Activated B cell treated with CpG ODN at 0.5 μM for 24 hours (primary cell): ENCODE measurements at regions not wholly inside any gene's neighbourhood (a gene's known extent, or its start where the extent isn't known, plus 50 kb on each side); places are given as distances from the start of the nearest gene placed in this dataset.
A peak's percentile ranks its signal among the peaks of the same experiment; 100 is the strongest.

ENCODE experiments used
- ATAC-seq: fragments of 200-7000 bp; cut with Tn5 transposase; one replicate; pipeline ENCODE4 v1.10.0; 2021; ENCODE audit warnings: low read depth, mild to moderate bottlenecking, moderate library complexity
- CTCF ChIA-PET: fragments of 350-600 bp; sonication (Branson Sonifier 250); formaldehyde crosslinking; loops from one replicate; lab custom pipeline; 2021; ENCODE audit warnings: antibody characterized with exemption; lab: Charles Lee
- POLR2A ChIA-PET: fragments of 350-600 bp; sonication (Branson Sonifier 250); formaldehyde crosslinking; loops from one replicate; lab custom pipeline; 2021; ENCODE audit warnings: antibody characterized with exemption; lab: Charles Lee
- DNase-seq: peaks from one replicate; pipeline ENCODE4 v3.0.0; 2022
- H3K27ac Mint-ChIP-seq: one replicate; pipeline ENCODE4 v1.8.0; 2020; ENCODE audit warnings: mixed read lengths
- H3K27me3 Mint-ChIP-seq: one replicate; pipeline ENCODE4 v1.8.0; 2021; ENCODE audit warnings: mixed read lengths
- H3K36me3 Mint-ChIP-seq: one replicate; pipeline ENCODE4 v1.8.0; 2021; ENCODE audit warnings: low read depth, mixed read lengths
- H3K4me1 Mint-ChIP-seq: one replicate; pipeline ENCODE4 v1.8.0; 2021; ENCODE audit warnings: mixed read lengths
- H3K4me3 Mint-ChIP-seq: one replicate; pipeline ENCODE4 v1.8.0; 2020; ENCODE audit warnings: mild to moderate bottlenecking, mixed read lengths
- H3K9me3 Mint-ChIP-seq: one replicate; pipeline ENCODE4 v1.8.0; 2020; ENCODE audit warnings: mixed read lengths
- CTCF ChIP-seq: fragments of 200-600 bp; IDR thresholded peaks from one replicate; pipeline ENCODE4 v1.8.0; 2022; ENCODE audit warnings: antibody characterized with exemption, mild to moderate bottlenecking
- intact Hi-C: fragments of 100-400 bp; cut with micrococcal nuclease; formaldehyde crosslinking; loops from one replicate; pipeline ENCODE4 v1.15.1; 2024

GRCh38 chr2:176554101-176555048 is 285.1 kb downstream of the MTX2 start:
- peaks cover 30% of the 10 kb centered on the region for H3K27me3 Mint-ChIP-seq
- H3K4me3 Mint-ChIP-seq: peak overlapping the region; percentile 71
- peak; percentile 80 for TF ChIP-seq CTCF
- H3K4me1 Mint-ChIP-seq: peaks cover 11% of the 10 kb centered on the region
- ChIA-PET POLR2A (no interaction called here), CTCF (interaction anchor here (0.7 to 1.6 kb wide), 24 partner anchors 9 to 1303 kb away, joined by 3 to 22 read pairs (median 4); no protein-coding TSS in a partner anchor)
- H3K9me3 Mint-ChIP-seq: no peaks in the 10 kb centered on the region
- DNase-seq (no peak), ATAC-seq (peak; percentile 49)
- H3K36me3 Mint-ChIP-seq: no peaks in the 10 kb centered on the region
- intact Hi-C loops: loop anchor here (1.0 to 10.0 kb wide), 7 partner anchors 62 to 590 kb away; no protein-coding TSS in a partner anchor
- H3K27ac Mint-ChIP-seq: no peak overlapping the region

- H3K27me3 Mint-ChIP-seq: peaks cover 30% of the 10 kb centered on the region
- no peak overlapping the region for H3K4me3 Mint-ChIP-seq
- H3K9me3 Mint-ChIP-seq: no peaks in the 10 kb centered on the region
- no peak for DNase-seq
- TF ChIP-seq CTCF: no peak
- intact Hi-C loops: loop anchor here (2.0 to 10.0 kb wide), 2 partner anchors 62 to 590 kb away; no protein-coding TSS in a partner anchor
- POLR2A ChIA-PET: no interaction called here
- no peak overlapping the region for H3K27ac Mint-ChIP-seq
- no peaks in the 10 kb centered on the region for H3K36me3 Mint-ChIP-seq
- ATAC-seq: no peak
- H3K4me1 Mint-ChIP-seq: peaks cover 11% of the 10 kb centered on the region
- CTCF ChIA-PET: interaction anchor here (0.8 to 1.6 kb wide), 19 partner anchors 9 to 865 kb away, joined by 3 to 22 read pairs (median 4); no protein-coding TSS in a partner anchor
These were observed 285.9 kb downstream of the MTX2 start for GRCh38 chr2:176555112-176555511.

GRCh38 chr2:176555781-176556180 is 286.5 kb downstream of the MTX2 start:
- H3K27me3 Mint-ChIP-seq: peaks cover 30% of the 10 kb centered on the region
- ChIA-PET CTCF (no interaction called here), POLR2A (no interaction called here)
- ATAC-seq (no peak), DNase-seq (no peak)
- peaks cover 11% of the 10 kb centered on the region for H3K4me1 Mint-ChIP-seq
- intact Hi-C loops: loop anchor here (2.0 to 10.0 kb wide), 2 partner anchors 63 to 589 kb away; no protein-coding TSS in a partner anchor
- H3K4me3 Mint-ChIP-seq: no peak overlapping the region
- H3K9me3 Mint-ChIP-seq: no peaks in the 10 kb centered on the region
- H3K36me3 Mint-ChIP-seq: no peaks in the 10 kb centered on the region
- TF ChIP-seq CTCF: no peak
- no peak overlapping the region for H3K27ac Mint-ChIP-seq

- CTCF ChIA-PET: no interaction called here
- no peak overlapping the region for H3K27ac Mint-ChIP-seq
- intact Hi-C loops: loop anchor here (10.0 kb wide), 1 partner anchor 588 kb away; no protein-coding TSS in a partner anchor
These were observed 287.1 kb downstream of the MTX2 start for GRCh38 chr2:176556373-176556772.

More at GRCh38 chr2:176556373-176556772, 287.1 kb downstream of the MTX2 start:
- peaks cover 11% of the 10 kb centered on the region for H3K4me1 Mint-ChIP-seq
- H3K9me3 Mint-ChIP-seq: no peaks in the 10 kb centered on the region
- peaks cover 33% of the 10 kb centered on the region for H3K27me3 Mint-ChIP-seq
- POLR2A ChIA-PET: no interaction called here
- TF ChIP-seq CTCF: no peak
- ATAC-seq (no peak), DNase-seq (no peak)
- no peak overlapping the region for H3K4me3 Mint-ChIP-seq
- H3K36me3 Mint-ChIP-seq: no peaks in the 10 kb centered on the region
